GM19463 (cell line): ENCODE measurements at regions not wholly inside any gene's neighbourhood (a gene's known extent, or its start where the extent isn't known, plus 50 kb on each side); places are given as distances from the start of the nearest gene placed in this dataset.

ENCODE experiments used
- ATAC-seq: cut with Tn5 transposase; IDR thresholded peaks from one replicate; pipeline ENCODE4 v1.9.1; 2021; ENCODE audit warnings: mild to moderate bottlenecking, moderate library complexity; ENCODE audit not compliant: unreplicated experiment

GRCh38 chr2:195319548-195320412, 337.2 kb upstream of the SLC39A10 start:
- ATAC-seq = no peak

- ATAC-seq = no peak
Observed at GRCh38 chr2:195319112-195319460, 337.9 kb upstream of the SLC39A10 start.

GRCh38 chr2:195318440-195319111, 338.4 kb upstream of the SLC39A10 start:
- no peak for ATAC-seq

- ATAC-seq = no peak
Observed at GRCh38 chr2:195317550-195317949, 339.5 kb upstream of the SLC39A10 start.

GRCh38 chr2:195316486-195316885, 340.5 kb upstream of the SLC39A10 start:
- no peak for ATAC-seq

- ATAC-seq = no peak
Observed at GRCh38 chr2:195313962-195314361, 343.1 kb upstream of the SLC39A10 start.

- no peak for ATAC-seq
Observed at GRCh38 chr2:195312662-195313061, 344.4 kb upstream of the SLC39A10 start.

- no peak for ATAC-seq
Observed at GRCh38 chr2:195308163-195308562, 348.9 kb upstream of the SLC39A10 start.

- no peak for ATAC-seq
Observed at GRCh38 chr2:195307751-195308150, 349.3 kb upstream of the SLC39A10 start.

GRCh38 chr2:195304310-195304709, 352.7 kb upstream of the SLC39A10 start:
- ATAC-seq = no peak

GRCh38 chr2:195300631-195301030, 356.4 kb upstream of the SLC39A10 start:
- no peak for ATAC-seq

GRCh38 chr2:195299600-195299999, 357.4 kb upstream of the SLC39A10 start:
- ATAC-seq = no peak

- no peak for ATAC-seq
Observed at GRCh38 chr2:195296490-195296889, 360.5 kb upstream of the SLC39A10 start.

GRCh38 chr2:195289081-195289480, 367.9 kb upstream of the SLC39A10 start:
- ATAC-seq = no peak

GRCh38 chr2:195279840-195280427, 377.1 kb upstream of the SLC39A10 start:
- no peak for ATAC-seq

- no peak for ATAC-seq
Observed at GRCh38 chr2:195270466-195271039, 386.5 kb upstream of the SLC39A10 start.

- no peak for ATAC-seq
Observed at GRCh38 chr2:195269220-195269619, 387.8 kb upstream of the SLC39A10 start.

GRCh38 chr2:195257979-195258378, 399.0 kb upstream of the SLC39A10 start:
- ATAC-seq = no peak

- no peak for ATAC-seq
Observed at GRCh38 chr2:195252018-195252417, 405.0 kb upstream of the SLC39A10 start.

GRCh38 chr2:195251214-195251613, 405.8 kb upstream of the SLC39A10 start:
- no peak for ATAC-seq

GRCh38 chr2:195238826-195239225, 418.2 kb upstream of the SLC39A10 start:
- ATAC-seq = no peak

GRCh38 chr2:195238379-195238778, 418.6 kb upstream of the SLC39A10 start:
- no peak for ATAC-seq
